ENCODE measurements at regions not wholly inside any gene's neighbourhood (a gene's known extent, or its start where the extent isn't known, plus 50 kb on each side); places are given as distances from the start of the nearest gene placed in this dataset.
"Not testable (repeated sequence)": the region's sequence is repeated elsewhere in the genome, so short reads cannot be mapped to it uniquely, and the experiment has no call there.

DNA sequence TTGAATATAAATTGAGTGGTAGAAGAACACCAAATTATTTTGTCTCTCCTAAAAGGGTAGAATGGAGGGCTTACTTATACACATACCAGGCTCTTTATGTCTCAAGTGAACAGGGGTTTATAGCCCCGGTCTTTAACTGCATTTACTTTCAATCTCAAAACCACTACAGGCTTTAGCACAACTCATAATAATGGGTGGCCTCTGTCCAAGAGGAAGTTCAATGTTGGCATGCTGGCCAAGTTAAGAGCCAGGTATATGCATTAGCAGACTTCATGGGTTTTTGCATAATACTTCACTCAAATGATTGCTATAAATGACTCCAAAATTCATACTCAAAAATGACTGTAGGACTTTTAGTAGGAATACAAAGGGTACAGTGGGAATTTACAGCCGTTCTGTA, 118.5 kb upstream of the OTUD4 start:
- in situ Hi-C loops (cut with MboI; ENCODE audit: low sequenced_read_pairs) = no loop called here

DNA sequence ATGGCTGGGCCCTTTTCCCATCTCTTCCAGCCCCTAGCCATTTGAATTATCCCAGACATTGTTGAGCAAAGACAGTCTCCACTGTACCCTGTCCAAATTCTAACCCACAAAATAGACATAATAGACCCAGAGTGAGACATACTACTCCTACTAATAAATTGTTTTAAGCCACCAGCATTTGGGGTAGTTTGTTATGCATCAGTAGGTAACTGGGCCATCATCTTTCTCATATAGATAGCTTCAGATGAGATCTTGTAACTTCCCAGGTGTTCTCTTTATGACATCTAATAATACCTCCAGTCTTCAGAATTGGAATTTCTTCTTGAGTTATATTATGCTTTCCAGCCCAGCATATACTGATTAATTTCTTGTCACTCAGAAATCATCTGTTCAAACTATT, 117.2 kb upstream of the OTUD4 start:
- in situ Hi-C loops (cut with MboI; ENCODE audit: low sequenced_read_pairs) = no loop called here

DNA sequence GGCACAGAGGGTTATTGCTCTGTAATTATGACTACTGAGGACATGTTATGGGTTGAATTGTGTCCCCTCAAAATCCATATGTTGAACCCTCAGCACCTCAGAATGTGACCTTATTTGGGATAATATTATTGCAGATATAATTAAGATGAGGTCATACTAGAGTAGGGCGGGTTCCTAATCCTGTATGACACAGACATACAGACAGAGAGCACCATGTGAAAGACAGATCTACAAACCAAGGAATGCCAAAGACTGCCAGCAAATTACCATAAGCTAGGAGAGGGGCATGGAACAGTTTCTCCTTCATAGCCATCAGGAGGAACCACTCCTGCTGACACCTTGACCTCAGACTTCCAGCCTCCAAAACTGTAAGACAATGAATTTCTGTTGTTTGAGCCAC, 115.2 kb upstream of the OTUD4 start:
- in situ Hi-C loops (cut with MboI; ENCODE audit: low sequenced_read_pairs) = no loop called here

DNA sequence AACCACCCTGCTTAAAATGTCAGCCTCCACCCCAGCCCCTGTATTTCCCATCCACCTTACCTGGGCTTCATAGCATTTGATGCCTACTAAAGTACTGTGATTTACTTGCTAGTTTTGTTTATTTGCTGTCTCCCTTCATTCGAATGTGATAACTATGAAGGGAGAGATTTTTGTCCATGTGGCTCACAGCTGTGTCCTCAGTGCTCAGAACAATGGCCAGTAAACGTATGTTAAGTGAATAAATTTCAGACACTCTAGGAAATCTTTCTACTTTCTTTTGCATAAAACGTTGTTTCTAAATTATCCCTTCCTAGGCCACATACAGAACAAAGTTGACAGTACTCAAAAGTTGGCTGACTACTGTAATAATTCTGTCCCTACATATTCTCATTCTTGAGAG, 114.7 kb upstream of the OTUD4 start:
- in situ Hi-C loops (cut with MboI; ENCODE audit: low sequenced_read_pairs) = no loop called here

DNA sequence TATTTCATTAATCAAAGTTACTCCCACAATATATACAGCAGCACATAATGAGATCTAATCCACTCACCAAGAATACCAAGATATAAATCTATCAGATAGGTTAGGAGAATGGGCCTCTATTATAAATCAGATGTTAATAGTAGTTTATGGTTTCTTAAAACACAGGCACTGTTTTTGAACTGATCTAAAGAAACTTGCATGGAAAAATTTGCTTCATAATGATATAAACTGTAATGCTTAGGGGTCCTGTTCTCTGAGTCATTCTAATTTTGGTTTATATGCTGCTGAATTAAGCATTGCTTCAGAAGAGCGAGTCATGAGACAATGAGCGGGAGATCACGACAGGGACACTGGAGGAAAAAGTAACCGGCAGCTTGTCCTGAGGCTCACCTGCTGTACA, 113.3 kb upstream of the OTUD4 start:
- in situ Hi-C loops (cut with MboI; ENCODE audit: low sequenced_read_pairs) = no loop called here

DNA sequence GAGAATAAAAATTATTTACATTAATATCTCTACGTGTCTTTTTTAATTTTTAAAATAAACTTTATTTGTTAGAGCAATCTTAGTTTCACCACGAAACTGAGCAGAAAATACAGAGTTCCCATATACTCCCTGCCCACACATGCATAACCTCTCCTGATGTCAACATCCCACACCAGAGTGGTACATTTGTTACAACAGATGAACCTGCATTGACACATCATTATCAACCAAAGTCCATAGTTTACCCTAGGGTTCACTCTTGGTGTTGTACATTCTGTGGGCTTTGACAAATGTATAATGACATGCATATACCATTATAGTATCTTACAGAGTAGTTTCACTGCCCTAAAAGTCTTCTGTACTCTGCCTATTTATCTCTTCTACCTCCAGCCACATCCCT, 110.6 kb upstream of the OTUD4 start:
- in situ Hi-C loops (cut with MboI; ENCODE audit: low sequenced_read_pairs) = no loop called here

DNA sequence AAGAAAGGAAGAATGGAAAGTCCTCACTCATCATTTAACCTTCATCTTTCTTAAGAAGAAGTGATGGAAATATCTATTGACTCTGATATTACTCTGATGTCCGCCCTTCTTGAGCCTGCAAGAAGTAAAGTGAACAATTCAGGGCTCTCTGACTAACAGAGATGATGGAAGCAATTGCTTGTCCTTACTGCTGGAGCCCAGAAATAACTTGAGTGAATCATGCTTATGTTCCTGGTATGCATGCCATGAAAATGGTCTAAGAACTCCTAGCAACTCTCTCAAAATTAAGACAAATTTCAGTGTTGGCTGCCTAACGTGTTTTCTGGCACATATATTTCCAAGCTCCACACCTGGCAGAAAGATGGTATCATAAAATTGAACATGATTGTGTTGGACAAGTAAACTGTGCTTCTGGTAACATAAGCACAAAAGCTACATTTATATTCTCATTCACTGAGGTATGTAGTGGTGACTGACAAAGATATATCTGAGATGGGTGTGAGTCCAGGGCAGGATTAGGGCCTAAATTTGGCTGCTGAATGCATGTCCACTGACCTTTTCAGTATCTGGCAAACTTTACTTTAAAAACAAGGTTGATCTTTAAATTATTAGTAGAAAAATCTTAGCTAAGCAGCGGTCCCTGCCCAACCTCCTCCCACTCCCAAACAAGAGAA, 109.2 kb upstream of the OTUD4 start:
- in situ Hi-C loops (cut with MboI; ENCODE audit: low sequenced_read_pairs) = no loop called here

DNA sequence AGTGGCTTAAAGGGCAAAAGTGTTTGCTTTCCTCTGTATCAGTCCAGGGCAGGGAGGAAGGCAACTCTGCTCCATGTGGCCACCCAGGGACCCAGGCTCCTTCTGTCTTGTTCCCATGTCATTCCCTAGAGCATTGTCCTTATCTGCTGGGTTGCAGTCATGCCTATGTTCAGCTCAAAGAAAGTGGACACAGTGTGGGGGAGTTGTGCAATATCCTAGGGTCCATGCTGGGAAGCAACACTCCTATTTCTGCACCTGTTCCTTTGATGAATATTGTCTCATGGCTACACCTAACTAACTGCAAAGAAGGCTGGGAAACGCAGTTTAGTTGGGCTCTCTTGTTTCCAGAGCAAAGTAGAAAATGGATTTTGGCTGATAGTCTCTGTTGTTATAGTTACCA, 107.0 kb upstream of the OTUD4 start:
- in situ Hi-C loops (cut with MboI; ENCODE audit: low sequenced_read_pairs) = no loop called here

DNA sequence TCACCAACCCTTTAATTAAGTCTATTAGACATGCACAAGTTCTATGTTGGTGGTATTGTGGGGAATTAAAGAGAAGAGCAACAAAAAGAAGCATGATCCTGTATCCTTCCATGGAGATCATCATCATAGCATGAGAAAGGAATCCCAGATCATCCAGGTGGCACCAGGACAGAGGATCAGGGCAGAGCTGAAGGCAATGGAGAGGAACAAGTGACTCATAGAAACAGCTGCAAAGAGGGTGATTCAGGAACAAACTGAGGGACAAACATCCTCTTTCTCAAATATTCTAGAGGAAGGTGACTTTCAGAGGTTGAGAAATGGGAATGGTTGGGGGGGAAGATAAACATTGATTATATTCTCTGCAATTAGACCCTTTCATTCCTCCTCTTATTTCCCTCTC, 105.5 kb upstream of the OTUD4 start:
- in situ Hi-C loops (cut with MboI; ENCODE audit: low sequenced_read_pairs) = no loop called here

DNA sequence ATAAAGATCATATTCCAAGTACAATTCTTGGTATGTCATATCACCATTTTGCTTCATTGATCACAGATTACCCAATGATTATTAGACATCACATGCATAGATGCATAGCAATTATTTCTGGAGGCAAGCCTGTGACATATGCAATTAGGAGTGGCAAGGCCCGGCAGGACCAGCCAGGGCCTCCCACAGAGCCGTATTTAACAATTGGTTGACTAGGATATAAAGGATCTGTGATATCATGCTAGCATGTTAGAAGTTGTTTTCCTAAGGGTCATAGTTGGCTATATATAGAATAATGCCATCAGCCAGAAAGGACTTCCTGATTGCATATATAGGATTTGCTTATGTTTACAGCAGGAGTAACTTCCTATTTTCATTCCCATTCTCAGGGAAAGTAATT, 103.5 kb upstream of the OTUD4 start:
- in situ Hi-C loops (cut with MboI; ENCODE audit: low sequenced_read_pairs) = no loop called here

DNA sequence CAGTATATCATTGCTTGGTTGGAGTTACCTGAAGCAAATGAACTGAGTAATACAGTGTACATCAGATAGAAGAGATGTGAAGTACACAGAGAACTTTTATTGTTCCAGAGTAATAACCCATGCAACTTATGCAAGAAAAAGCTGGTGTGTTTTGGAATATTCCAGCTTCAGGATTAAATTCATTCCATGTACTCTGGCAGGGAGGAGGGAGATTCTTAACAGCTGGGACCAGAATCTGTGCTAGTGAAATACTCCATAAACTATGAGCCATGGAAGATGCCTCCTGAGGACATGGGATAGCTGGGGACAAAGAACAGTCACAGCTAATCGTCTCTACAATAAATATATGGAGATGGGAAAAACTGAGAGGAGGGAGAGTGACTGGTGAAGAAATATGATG, 101.6 kb upstream of the OTUD4 start:
- in situ Hi-C loops (cut with MboI; ENCODE audit: low sequenced_read_pairs) = no loop called here

DNA sequence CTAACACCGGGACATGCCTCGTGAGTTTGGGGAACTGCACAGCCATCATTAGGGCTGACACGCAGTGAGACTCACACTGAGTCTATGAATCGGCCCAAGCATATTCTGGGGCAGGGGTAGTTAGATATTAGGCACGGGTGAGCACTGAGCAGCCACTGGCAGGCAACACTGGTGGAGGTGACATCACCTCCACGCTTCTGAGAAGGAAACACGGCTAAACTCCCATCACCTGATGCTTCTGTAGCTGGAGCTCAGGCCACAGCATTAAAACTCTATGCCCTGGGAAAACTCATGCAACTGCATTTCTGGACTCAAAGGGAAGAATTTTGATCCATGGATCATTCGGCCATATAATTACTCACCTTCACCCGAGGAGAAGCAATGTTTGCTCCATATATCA, 100.8 kb upstream of the OTUD4 start:
- in situ Hi-C loops (cut with MboI; ENCODE audit: low sequenced_read_pairs) = no loop called here

DNA sequence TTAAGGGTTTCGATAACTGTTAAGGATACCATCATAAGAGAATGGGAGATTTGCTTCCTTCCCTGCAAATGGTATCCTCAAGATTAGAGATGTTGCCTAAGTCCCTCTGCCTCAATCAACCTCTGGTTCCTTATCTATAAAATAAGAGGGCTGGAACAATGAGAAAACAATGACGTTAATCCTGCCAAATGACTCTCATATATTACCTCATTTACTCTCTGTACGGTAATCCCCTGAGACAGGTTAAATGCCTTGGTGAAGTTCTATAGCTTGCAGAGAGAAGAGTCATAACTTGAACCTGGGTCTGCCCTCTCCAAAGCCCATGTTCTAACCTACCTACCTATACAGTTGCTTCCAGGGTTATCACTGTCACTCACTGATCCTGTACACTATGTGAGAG, 100.2 kb upstream of the OTUD4 start:
- in situ Hi-C loops (cut with MboI; ENCODE audit: low sequenced_read_pairs) = no loop called here

DNA sequence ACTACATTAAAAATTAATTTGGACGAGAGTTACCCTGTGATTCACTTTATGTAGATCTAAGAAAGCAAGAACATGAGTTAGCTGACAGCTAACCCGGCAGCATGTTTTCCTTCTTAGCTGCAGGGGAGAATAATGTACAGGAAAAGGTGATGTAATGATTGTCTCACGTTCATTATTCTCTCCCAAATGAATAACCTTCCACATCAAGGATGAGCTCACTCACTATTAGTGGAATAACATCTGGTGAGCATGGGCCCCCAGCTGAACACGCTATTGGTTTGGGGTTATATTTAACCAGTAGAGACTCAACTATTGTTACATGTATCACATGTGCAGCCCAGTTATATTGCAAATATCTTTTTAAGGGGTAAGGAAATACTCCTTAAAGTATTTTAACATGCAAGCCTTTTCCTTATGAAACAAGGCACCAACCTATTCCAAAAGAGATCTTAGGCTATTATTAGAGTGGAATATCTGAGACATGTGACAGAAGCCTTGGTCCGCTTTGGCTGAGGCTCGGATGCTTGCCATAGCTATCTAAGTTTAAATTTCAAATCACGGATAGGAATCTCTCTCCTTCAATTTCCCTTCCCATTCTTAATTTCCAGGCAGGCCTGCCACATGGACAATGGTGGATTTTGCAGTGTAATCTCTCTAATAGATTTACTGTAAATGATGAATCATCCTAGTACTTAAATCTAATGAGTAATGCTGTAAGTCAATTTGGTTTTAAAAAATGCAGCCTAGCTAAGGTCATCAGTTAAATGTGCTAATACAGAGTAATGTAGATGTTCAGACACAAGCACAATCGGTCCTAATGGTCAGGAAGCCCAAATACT, 99.0 kb upstream of the OTUD4 start:
- in situ Hi-C loops (cut with MboI; ENCODE audit: low sequenced_read_pairs) = no loop called here

DNA sequence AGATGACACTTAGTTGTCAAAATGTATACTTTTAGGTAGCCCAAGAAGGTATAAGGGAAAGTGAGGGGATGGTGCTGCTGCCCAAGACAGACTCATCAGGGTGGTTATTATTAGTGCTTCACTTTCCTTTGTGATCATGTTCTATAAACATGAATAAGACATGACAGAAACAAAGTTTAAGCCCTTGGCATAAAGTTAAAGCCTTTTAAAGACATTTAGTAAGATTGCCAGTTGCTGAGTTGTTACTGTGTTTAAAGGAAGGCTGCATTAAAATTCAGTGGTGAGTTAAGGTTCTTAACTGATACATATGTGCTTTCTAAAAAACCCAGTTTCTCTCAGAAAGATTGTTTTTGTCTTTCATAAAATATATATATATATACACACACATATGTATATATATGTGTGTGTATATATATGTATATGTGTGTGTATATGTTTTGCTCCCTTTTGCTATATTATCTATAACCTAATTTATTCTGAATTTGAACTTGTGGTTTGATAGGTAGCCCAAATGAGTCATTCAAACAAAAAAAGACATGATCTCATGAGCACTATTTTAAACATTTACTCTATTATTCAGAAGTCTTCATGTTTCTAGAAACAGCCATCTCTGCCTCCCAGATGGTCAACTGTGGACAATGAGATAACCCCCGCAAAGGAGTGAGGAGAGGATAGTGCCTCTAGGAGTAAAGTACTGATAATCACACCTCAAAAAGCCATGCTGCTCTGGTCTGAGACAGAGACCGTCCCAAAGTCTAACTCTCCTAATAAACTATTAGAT, 98.1 kb upstream of the OTUD4 start:
- in situ Hi-C loops (cut with MboI; ENCODE audit: low sequenced_read_pairs) = no loop called here

DNA sequence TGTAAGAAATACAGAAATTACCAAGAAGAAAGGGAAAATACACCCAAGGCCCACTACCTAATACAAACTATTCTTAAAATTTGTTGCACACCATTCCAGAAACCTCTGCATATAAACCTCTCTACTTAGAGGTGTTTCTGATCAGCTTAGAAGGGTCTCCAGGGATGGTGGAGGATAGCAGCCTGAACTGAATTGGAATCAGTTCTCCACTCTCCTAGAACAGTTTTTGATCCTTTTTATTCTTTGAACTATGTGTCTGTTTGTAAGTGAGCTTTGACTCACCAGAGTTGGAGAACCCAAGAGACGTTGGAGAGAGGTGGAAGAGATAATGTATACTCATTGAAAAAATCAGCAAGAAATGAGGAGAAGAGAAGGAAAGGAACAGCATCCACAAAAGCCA, 96.6 kb upstream of the OTUD4 start:
- in situ Hi-C loops (cut with MboI; ENCODE audit: low sequenced_read_pairs) = no loop called here

DNA sequence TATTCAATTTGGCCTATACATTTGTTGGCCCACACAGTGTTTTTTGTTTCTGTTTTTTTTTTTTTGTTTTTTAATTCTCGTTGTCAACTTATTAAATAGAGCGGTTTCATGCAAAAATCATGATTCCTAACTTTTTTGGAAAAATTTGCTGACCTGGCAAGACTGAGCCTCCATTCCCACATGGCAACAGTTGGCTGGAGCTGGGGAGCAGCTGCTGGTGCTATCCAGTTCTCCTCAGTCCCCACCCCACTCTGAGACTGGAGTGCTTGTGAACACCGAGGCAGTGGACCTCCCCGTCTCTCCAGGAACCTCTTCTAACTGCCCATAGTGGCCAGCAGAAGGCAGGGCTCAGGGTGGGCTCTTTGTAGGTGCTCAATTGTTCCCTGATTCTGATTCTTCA, 95.7 kb upstream of the OTUD4 start:
- in situ Hi-C loops (cut with MboI; ENCODE audit: low sequenced_read_pairs) = no loop called here

DNA sequence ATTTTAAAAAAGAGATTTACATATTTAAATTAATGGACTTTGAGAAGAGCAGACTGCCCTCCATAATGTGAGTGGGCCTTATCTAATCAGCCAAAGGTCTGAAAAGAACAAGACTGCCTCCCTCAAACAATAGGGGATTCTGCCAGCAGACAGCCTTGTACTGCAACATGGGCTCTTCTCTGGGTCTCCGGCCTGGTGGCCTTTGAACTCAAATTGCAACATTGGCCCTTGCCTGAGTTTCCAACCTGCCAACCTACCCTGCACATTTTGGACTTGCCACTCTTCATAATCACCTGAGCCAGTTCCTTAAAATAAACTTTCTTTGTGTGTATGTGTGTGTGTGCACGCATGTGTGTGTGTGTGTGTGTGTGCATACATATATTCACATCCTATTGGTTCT, 90.8 kb upstream of the OTUD4 start:
- in situ Hi-C loops (cut with MboI; ENCODE audit: low sequenced_read_pairs) = no loop called here

DNA sequence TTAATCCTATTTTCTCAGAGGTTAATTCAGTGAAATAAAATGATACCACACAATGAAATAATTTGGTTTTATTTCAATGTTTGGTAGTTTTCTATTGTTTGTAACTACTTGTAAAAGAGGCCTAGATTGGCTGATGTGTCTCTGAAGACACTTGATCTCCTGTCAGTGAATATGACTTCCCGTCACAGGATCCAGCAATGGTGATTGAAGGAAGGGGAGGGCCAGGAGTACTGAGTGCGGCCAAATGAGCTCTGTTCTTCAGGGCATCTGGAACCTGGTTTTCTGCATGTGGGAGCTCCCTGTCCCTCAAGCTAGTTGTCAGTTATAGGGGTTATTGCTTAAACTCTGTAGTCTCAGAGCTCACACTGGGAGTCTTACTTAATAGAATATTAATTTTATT, 86.5 kb upstream of the OTUD4 start:
- in situ Hi-C loops (cut with MboI; ENCODE audit: low sequenced_read_pairs) = no loop called here

DNA sequence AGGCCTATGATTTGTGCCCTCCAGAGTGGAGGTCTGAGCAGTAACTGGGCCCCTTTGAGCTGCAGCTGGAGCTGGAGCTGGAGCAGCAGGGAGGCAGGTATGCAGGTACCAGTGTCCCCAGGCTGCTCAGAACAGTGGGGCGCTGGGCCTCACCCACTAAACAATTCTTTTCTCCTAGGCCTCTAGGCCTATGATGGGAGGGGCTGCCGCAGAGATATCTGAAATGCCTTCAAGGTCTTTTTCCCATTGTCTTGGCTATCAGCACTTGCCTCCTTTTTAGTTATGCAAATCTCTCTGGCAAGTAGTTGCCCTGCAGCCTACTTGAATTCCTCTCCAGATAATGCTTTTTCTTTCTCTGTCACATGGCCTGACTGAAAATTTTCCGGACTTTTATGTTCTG, 79.7 kb upstream of the OTUD4 start:
- in situ Hi-C loops (cut with MboI; ENCODE audit: low sequenced_read_pairs) = no loop called here

DNA sequence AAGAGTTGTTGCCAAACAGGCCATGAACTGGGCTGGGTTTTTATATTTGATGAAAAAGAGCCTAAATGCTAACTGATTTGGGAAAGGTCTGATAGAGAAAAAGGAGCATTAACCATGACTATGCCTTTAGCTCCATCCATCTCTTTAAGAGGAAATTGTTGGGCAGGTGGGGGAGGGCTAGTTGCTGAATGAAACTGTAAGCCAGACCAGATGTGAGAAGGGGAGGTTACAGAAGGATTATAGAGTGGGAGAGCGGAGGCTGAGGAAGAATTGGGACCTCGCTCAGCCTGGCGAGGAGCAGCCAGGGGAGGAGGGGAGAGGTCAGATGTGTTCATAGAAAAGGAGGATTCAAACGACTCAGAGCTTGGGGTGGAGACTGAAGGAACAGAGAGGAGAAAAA, 74.9 kb upstream of the OTUD4 start:
- in situ Hi-C loops (cut with MboI; ENCODE audit: low sequenced_read_pairs) = not testable (repeated sequence)

DNA sequence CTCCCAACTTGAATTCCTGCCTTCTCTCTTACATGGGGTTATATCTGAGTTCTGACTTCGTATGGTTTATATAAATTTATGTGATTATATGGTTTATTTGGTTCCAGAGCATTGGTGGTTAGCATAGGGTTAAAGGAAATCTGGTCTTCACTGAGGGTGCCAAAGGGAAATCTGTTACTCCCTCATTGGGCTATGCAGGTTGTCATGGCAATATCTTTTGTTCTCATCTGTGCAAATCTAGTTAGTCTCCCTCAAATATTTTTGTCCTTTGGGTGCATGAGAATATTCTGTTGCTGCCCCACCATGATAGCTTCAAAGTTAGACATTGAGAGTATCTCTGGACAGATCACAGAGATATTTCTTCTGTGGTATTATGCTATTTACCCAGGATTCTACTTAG, 71.8 kb upstream of the OTUD4 start:
- in situ Hi-C loops (cut with MboI; ENCODE audit: low sequenced_read_pairs) = no loop called here
